ENCODE measurements at regions not wholly inside any gene's neighbourhood (a gene's known extent, or its start where the extent isn't known, plus 50 kb on each side); places are given as distances from the start of the nearest gene placed in this dataset.

DNA sequence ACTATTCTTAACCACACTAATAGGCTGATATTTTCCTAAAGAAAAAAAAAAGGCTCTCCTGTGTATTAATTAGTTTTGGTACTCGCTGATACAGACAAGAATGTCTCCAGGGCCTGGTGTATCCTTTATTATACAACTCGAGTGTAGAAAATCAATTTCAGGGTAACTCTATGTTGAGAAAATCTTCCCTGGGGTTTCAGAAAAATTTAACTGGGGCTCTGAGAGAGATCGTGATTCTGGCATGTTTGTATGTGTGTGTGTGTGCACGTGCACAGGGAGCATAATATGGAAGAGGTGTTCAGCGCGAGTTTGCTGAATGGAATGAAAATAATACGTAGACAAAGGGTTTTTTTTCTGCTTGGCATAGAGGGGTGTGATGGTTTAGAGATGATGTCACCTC, 496.8 kb downstream of the GPAM start:
- TF ChIP-seq POLR2A (IDR thresholded peaks at IDR 0.05; ENCODE audit: low read depth, low read length): no peak
- no peak for TF ChIP-seq POLR2AphosphoS5 (IDR thresholded peaks at IDR 0.05; ENCODE audit: low read depth, low read length)
- TF ChIP-seq SPI1 (IDR thresholded peaks at IDR 0.05; ENCODE audit: low read depth, low read length): no peak
- no peak for TF ChIP-seq TAF1 (IDR thresholded peaks at IDR 0.05; ENCODE audit: low read depth, low read length)
- TF ChIP-seq PAX5 (IDR thresholded peaks at IDR 0.05; ENCODE audit: insufficient read depth, low read length, severe bottlenecking): no peak

Measured in GM12891 (cell line).